T-cell (primary cell): ENCODE measurements at regions not wholly inside any gene's neighbourhood (a gene's known extent, or its start where the extent isn't known, plus 50 kb on each side); places are given as distances from the start of the nearest gene placed in this dataset.

Experiments
- ATAC-seq, 4 experiments: fragments of 200-7000 bp in 3 of 4; fragments of 150-1000 bp in 1 of 4; cut with Tn5 transposase; replicated peaks in 1 of 4; 1 replicate in 3 of 4; 2 replicates in 1 of 4; pipeline ENCODE4 v1.10.0; 2021; ENCODE audit warnings: moderate library complexity in 3 of 4, mild to moderate bottlenecking in 2 of 4, moderate number of reproducible peaks in 1 of 4
- CTCF ChIA-PET, 2 donors: fragments of 300-600 bp; sonication (Branson Sonifier 250); formaldehyde crosslinking; loops; one replicate each; lab custom pipeline; 2022; ENCODE audit warnings: antibody characterized with exemption in 2 of 2; lab: Charles Lee
- POLR2A ChIA-PET, 2 donors: fragments of 300-600 bp; sonication (Branson Sonifier 250); formaldehyde crosslinking; loops; one replicate each; lab custom pipeline; 2022; ENCODE audit warnings: antibody characterized with exemption in 2 of 2; lab: Charles Lee
- DNase-seq, 35 experiments: peaks; one replicate each; pipeline versions ENCODE4 v3.0.0 to v3.0.0-alpha.2; 2013 to 2023
- H3K27ac ChIP-seq: one replicate; pipeline ENCODE4 v1.5.1; 2013; ENCODE audit warnings: low read length
- H3K27me3 ChIP-seq, 2 experiments: replicated peaks in 1 of 2; 1 replicate in 1 of 2; 2 replicates in 1 of 2; pipeline versions ENCODE4 v1.6.1 to v1.7.0; 2013; ENCODE audit warnings: low read length in 1 of 2, mixed read lengths in 1 of 2; ENCODE audit not compliant: control insufficient read depth in 2 of 2, insufficient read depth in 2 of 2; ENCODE audit errors: extremely low read depth in 1 of 2
- H3K36me3 ChIP-seq, 2 donors: 1 replicate in 1 of 2; 2 replicates in 1 of 2; pipeline versions ENCODE4 v1.6.1 to v1.7.0; 2013; ENCODE audit warnings: low read length in 1 of 2; ENCODE audit not compliant: control insufficient read depth in 2 of 2, insufficient read depth in 1 of 2; ENCODE audit errors: extremely low read depth in 1 of 2
- H3K4me1 ChIP-seq, 2 experiments: 1 replicate in 1 of 2; 2 replicates in 1 of 2; pipeline versions ENCODE4 v1.6.1 to v1.7.0; 2013; ENCODE audit warnings: low read length in 2 of 2, mixed read lengths in 1 of 2; ENCODE audit not compliant: insufficient read depth in 2 of 2, control insufficient read depth in 1 of 2; ENCODE audit errors: extremely low read depth in 1 of 2
- H3K4me3 ChIP-seq, 2 donors: 1 replicate in 1 of 2; 2 replicates in 1 of 2; pipeline versions ENCODE4 v1.5.1 to v1.7.0; 2013; ENCODE audit warnings: mild to moderate bottlenecking in 2 of 2, low read length in 1 of 2, moderate library complexity in 1 of 2; ENCODE audit not compliant: control insufficient read depth in 1 of 2; ENCODE audit errors: extremely low read depth in 1 of 2
- H3K9me3 ChIP-seq: 2 replicates; pipeline ENCODE4 v1.7.0; 2013
- H3K27ac Mint-ChIP-seq, 2 donors: one replicate each; pipeline ENCODE4 v1.8.0; 2020 to 2021; ENCODE audit warnings: mild to moderate bottlenecking in 2 of 2, mixed read lengths in 2 of 2
- H3K27me3 Mint-ChIP-seq, 2 donors: one replicate each; pipeline ENCODE4 v1.8.0; 2021 to 2022; ENCODE audit warnings: mixed read lengths in 2 of 2
- H3K36me3 Mint-ChIP-seq: one replicate; pipeline ENCODE4 v1.8.0; 2021; ENCODE audit warnings: mixed read lengths
- H3K4me1 Mint-ChIP-seq, 3 donors: one replicate each; pipeline ENCODE4 v1.8.0; 2020 to 2022; ENCODE audit warnings: mixed read lengths in 3 of 3, mild to moderate bottlenecking in 1 of 3
- H3K4me3 Mint-ChIP-seq, 3 donors: one replicate each; pipeline ENCODE4 v1.8.0; 2020 to 2022; ENCODE audit warnings: mild to moderate bottlenecking in 3 of 3, mixed read lengths in 3 of 3, moderate library complexity in 3 of 3
- H3K9me3 Mint-ChIP-seq, 3 donors: one replicate each; pipeline ENCODE4 v1.8.0; 2020 to 2022; ENCODE audit warnings: mixed read lengths in 3 of 3
- WGBS: methylation state at CpG from one replicate; pipeline ENCODE4 v1.1.5; 2013; ENCODE audit warnings: missing lambda C conversion rate; ENCODE audit not compliant: insufficient coverage; 5-methylcytosine and 5-hydroxymethylcytosine counted together

DNA sequence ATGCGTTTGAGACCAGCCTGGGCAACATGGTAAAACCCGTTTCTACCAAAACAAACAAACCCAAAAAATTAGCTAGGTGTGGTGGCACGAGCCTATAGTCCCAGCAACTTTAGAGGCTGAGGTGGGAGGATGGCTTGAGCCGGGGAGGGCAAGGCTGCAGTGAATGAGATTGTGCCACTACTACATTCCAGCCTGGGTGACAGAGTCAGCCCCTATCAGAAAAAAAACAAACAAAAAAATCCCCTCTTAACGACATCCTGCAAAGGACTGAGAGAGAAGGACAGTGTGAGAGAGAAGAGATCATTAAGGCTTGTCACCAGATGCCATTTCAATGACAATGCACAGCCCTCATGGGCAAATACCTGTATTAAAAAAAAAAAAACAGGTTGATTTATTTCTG is 266.7 kb upstream of the ATP10A start:
- no peak overlapping the region for H3K27ac ChIP-seq
- WGBS: no CpG with 5 or more reads among the region's 5 CpGs
- Mint-ChIP-seq H3K4me3 (no peak overlapping the region), H3K9me3 (no peaks in the 10 kb centered on the region), H3K27me3 (peaks cover 14 to 34% of the 10 kb centered on the region in 2 donors), H3K36me3 (no peaks in the 10 kb centered on the region), H3K4me1 (no peaks in the 10 kb centered on the region), H3K27ac (no peak overlapping the region)
- H3K36me3 ChIP-seq: no peaks in the 10 kb centered on the region
- DNase-seq (no peak), ATAC-seq (no peak)
- H3K4me3 ChIP-seq: no peak overlapping the region
- H3K27me3 ChIP-seq: peaks cover 0 to 13% of the 10 kb centered on the region in 2 experiments
- no peaks in the 10 kb centered on the region for H3K4me1 ChIP-seq
- ChIA-PET CTCF (no interaction called here), POLR2A (no interaction called here)
- no peaks in the 10 kb centered on the region for H3K9me3 ChIP-seq

GRCh38 chr15:26128611-26129140 is 265.5 kb upstream of the ATP10A start:
- ChIA-PET POLR2A (no interaction called here), CTCF (interaction anchor here in 1 of 2 donors (0.6 kb wide), 1 partner anchor 619 kb away, joined by 4 read pairs; no protein-coding TSS in a partner anchor)
- Histone ChIP-seq H3K9me3 (no peaks in the 10 kb centered on the region), H3K27ac (no peak overlapping the region), H3K36me3 (no peaks in the 10 kb centered on the region), H3K4me1 (no peaks in the 10 kb centered on the region), H3K4me3 (no peak overlapping the region), H3K27me3 (peaks cover 0 to 13% of the 10 kb centered on the region in 2 experiments)
- no peaks in the 10 kb centered on the region for H3K36me3 Mint-ChIP-seq
- 91% methylated on average over 3 of the region's 7 CpGs for WGBS
- H3K4me1 Mint-ChIP-seq: no peaks in the 10 kb centered on the region
- no peak overlapping the region for H3K4me3 Mint-ChIP-seq
- DNase-seq (no peak), ATAC-seq (no peak)
- H3K27ac Mint-ChIP-seq: no peak overlapping the region
- H3K27me3 Mint-ChIP-seq: peaks cover 12 to 29% of the 10 kb centered on the region in 2 donors
- no peaks in the 10 kb centered on the region for H3K9me3 Mint-ChIP-seq

DNA sequence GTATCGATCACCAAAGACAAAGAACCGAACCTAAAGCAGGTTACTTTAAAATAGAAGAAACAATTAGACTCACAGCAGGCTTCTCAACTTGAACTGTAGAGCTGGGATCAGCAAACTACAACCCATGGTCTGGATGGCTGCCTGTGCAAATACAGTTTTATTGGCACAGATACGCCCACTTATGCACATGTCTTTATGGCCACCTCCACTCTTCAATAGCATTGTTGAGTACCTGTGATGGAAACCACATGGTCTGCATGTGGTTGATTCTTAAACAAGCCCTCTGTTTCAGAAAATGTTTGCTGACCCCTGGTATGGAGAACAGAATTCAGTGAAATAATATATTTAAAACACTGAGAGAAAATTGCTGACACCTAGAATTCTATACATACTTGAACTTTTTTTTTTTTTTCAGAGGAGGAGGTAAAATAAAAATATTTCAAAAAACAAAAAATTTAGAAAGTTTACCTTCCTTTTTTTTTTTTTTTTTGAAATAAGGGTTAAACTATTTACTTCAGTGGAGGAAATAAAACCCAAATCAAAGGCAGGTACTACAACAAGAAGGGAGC is 263.8 kb upstream of the ATP10A start:
- H3K4me1 Mint-ChIP-seq: no peaks in the 10 kb centered on the region
- no peak for DNase-seq
- CTCF ChIA-PET: no interaction called here
- no peak for ATAC-seq
- H3K9me3 Mint-ChIP-seq: no peaks in the 10 kb centered on the region
- WGBS: 80% methylated on average over 2 of the region's 3 CpGs
- H3K27me3 Mint-ChIP-seq: peaks cover 10 to 18% of the 10 kb centered on the region in 2 donors
- no peak overlapping the region for H3K4me3 ChIP-seq
- no peaks in the 10 kb centered on the region for H3K4me1 ChIP-seq
- H3K4me3 Mint-ChIP-seq: no peak overlapping the region
- no peaks in the 10 kb centered on the region for H3K9me3 ChIP-seq
- H3K27me3 ChIP-seq: peaks cover 0 to 13% of the 10 kb centered on the region in 2 experiments
- H3K27ac ChIP-seq: no peak overlapping the region
- POLR2A ChIA-PET: no interaction called here
- no peaks in the 10 kb centered on the region for H3K36me3 Mint-ChIP-seq
- H3K27ac Mint-ChIP-seq: no peak overlapping the region
- H3K36me3 ChIP-seq: no peaks in the 10 kb centered on the region

DNA sequence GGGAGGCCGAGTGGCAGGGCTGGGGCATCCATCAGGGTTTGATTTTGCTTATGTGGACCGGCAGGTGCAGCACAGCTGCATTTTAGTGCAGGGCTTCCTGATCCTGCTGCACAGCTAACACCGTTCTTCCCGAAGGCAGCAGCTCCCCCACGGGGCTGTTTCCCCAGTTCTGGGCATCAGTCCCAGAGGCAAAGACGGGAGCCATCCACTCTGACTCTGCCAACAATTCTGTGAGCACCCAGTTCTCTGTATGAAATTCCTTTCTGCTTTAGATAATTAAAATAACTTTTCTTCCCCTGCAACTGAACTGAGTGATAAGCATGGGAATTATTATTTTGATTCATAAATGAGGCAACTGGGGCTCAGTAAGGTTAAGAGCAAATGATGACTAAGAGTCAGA is 262.9 kb upstream of the ATP10A start:
- H3K4me3 Mint-ChIP-seq: no peak overlapping the region
- WGBS: 90% methylated on average over 3 of the region's 6 CpGs
- Histone ChIP-seq H3K4me1 (no peaks in the 10 kb centered on the region), H3K9me3 (no peaks in the 10 kb centered on the region), H3K27me3 (peaks cover 0 to 13% of the 10 kb centered on the region in 2 experiments), H3K36me3 (no peaks in the 10 kb centered on the region), H3K27ac (no peak overlapping the region), H3K4me3 (no peak overlapping the region)
- H3K27ac Mint-ChIP-seq: no peak overlapping the region
- ATAC-seq (no peak), DNase-seq (no peak)
- peaks cover 10 to 14% of the 10 kb centered on the region in 2 donors for H3K27me3 Mint-ChIP-seq
- H3K4me1 Mint-ChIP-seq: no peaks in the 10 kb centered on the region
- POLR2A ChIA-PET: no interaction called here
- H3K36me3 Mint-ChIP-seq: no peaks in the 10 kb centered on the region
- no peaks in the 10 kb centered on the region for H3K9me3 Mint-ChIP-seq
- CTCF ChIA-PET: no interaction called here

DNA sequence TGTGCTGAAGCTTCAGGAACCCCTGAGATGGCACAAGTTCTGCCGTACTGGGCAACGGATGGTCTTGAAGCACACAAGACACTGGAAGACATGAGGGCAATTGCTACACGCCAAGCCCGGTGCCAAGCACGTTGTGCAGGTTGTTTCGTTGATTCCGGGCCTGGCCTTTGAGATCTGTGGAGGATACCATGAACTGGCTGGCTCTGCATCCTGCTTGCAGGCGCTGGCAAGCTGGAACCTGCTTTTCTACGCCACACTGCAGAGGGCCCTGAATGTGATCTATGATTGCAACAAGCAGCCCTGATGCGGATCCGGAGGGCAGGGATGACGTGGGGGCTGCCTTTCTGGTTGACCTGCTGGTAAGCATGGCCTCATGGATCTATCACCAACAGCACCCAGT is 262.5 kb upstream of the ATP10A start:
- peaks cover 10 to 14% of the 10 kb centered on the region in 2 donors for H3K27me3 Mint-ChIP-seq
- no peak overlapping the region for H3K27ac Mint-ChIP-seq
- no peak for DNase-seq
- Histone ChIP-seq H3K27ac (no peak overlapping the region), H3K4me1 (no peaks in the 10 kb centered on the region), H3K27me3 (peaks cover 0 to 13% of the 10 kb centered on the region in 2 experiments), H3K9me3 (no peaks in the 10 kb centered on the region), H3K36me3 (no peaks in the 10 kb centered on the region), H3K4me3 (no peak overlapping the region)
- H3K4me1 Mint-ChIP-seq: no peaks in the 10 kb centered on the region
- H3K4me3 Mint-ChIP-seq: no peak overlapping the region
- 86% methylated on average over 12 of the region's 12 CpGs for WGBS
- no peaks in the 10 kb centered on the region for H3K36me3 Mint-ChIP-seq
- ChIA-PET POLR2A (no interaction called here), CTCF (no interaction called here)
- ATAC-seq: no peak
- no peaks in the 10 kb centered on the region for H3K9me3 Mint-ChIP-seq

- ATAC-seq: no peak
- WGBS: 90% methylated on average over 4 of the region's 6 CpGs
- H3K27ac Mint-ChIP-seq: no peak overlapping the region
Measured at GRCh38 chr15:26119322-26119721, 256.2 kb upstream of the ATP10A start.

More at GRCh38 chr15:26119322-26119721, 256.2 kb upstream of the ATP10A start:
- POLR2A ChIA-PET: no interaction called here
- H3K9me3 ChIP-seq: no peaks in the 10 kb centered on the region
- no peak overlapping the region for H3K4me3 ChIP-seq
- Mint-ChIP-seq H3K4me1 (no peaks in the 10 kb centered on the region), H3K27me3 (peaks cover 0 to 4% of the 10 kb centered on the region in 2 donors), H3K36me3 (no peaks in the 10 kb centered on the region), H3K9me3 (no peaks in the 10 kb centered on the region), H3K4me3 (no peak overlapping the region)
- no peak for DNase-seq
- H3K27me3 ChIP-seq: peaks cover 0 to 7% of the 10 kb centered on the region in 2 experiments
- CTCF ChIA-PET: no interaction called here
- H3K4me1 ChIP-seq: no peaks in the 10 kb centered on the region
- no peak overlapping the region for H3K27ac ChIP-seq
- H3K36me3 ChIP-seq: no peaks in the 10 kb centered on the region
